A673 (cell line): ENCODE measurements at regions not wholly inside any gene's neighbourhood (a gene's known extent, or its start where the extent isn't known, plus 50 kb on each side); places are given as distances from the start of the nearest gene placed in this dataset.

Source experiments
- BruUV-seq: library from RNA; stranded (reverse); fragments of 400-500 nt; replicated peaks from 2 replicates; lab custom pipeline; 2021; lab: Mats Ljungman, UMichigan
- CTCF ChIA-PET: fragments of 300-600 bp; sonication (Branson Sonifier 250); formaldehyde crosslinking; loops from one replicate; lab custom pipeline; 2022; ENCODE audit warnings: antibody characterized with exemption; lab: Charles Lee
- POLR2A ChIA-PET: fragments of 300-600 bp; sonication (Branson Sonifier 250); formaldehyde crosslinking; loops from one replicate; lab custom pipeline; 2022; ENCODE audit warnings: antibody characterized with exemption; ENCODE audit not compliant: low non-redundant PET; lab: Charles Lee
- DNase-seq: peaks from one replicate; pipeline ENCODE4 v3.0.0-alpha.2; 2015; ENCODE audit warnings: low spot score
- H3K27ac ChIP-seq: fragments of 200-600 bp; sonication (generic); 2 replicates; pipeline ENCODE4 v1.5.1; 2016; ENCODE audit warnings: mixed run types, low read depth, mild to moderate bottlenecking, mixed read lengths, antibody characterized with exemption, low read length; ENCODE audit not compliant: poor library complexity, severe bottlenecking
- H3K27me3 ChIP-seq: fragments of 200-600 bp; sonication (generic); replicated peaks from 2 replicates; pipeline ENCODE4 v1.6.1; 2017; ENCODE audit warnings: mixed run types, low read depth, mild to moderate bottlenecking, mixed read lengths, antibody characterized with exemption, low read length; ENCODE audit not compliant: insufficient read depth, poor library complexity
- H3K36me3 ChIP-seq: fragments of 200-600 bp; sonication (generic); 2 replicates; pipeline ENCODE4 v1.6.1; 2016; ENCODE audit warnings: mixed run types, mild to moderate bottlenecking, mixed read lengths, antibody characterized with exemption, low read length; ENCODE audit not compliant: insufficient read depth, poor library complexity, severe bottlenecking
- H3K4me1 ChIP-seq: fragments of 200-600 bp; sonication (generic); 2 replicates; pipeline ENCODE4 v1.6.1; 2017; ENCODE audit warnings: mixed run types, mild to moderate bottlenecking, mixed read lengths, antibody characterized with exemption, low read length; ENCODE audit not compliant: insufficient read depth, poor library complexity, severe bottlenecking
- H3K4me3 ChIP-seq: fragments of 200-600 bp; sonication (generic); 2 replicates; pipeline ENCODE4 v1.5.1; 2016; ENCODE audit warnings: low read depth, mixed run types, mild to moderate bottlenecking, mixed read lengths, low read length; ENCODE audit not compliant: poor library complexity, severe bottlenecking
- H3K9me3 ChIP-seq: fragments of 200-600 bp; sonication (generic); 2 replicates; pipeline ENCODE4 v1.6.1; 2016; ENCODE audit warnings: mixed run types, low read depth, mild to moderate bottlenecking, mixed read lengths, antibody characterized with exemption, low read length; ENCODE audit not compliant: poor library complexity, severe bottlenecking
- CTCF ChIP-seq: fragments of 300-800, 200-600 bp; sonication (generic); conservative IDR thresholded peaks from 2 replicates; pipeline ENCODE4 v1.5.1; 2017; ENCODE audit warnings: low read depth, mild to moderate bottlenecking, antibody characterized with exemption, low read length, moderate library complexity, mixed read lengths
- EZH2 ChIP-seq: fragments of 200-600 bp; sonication (generic); IDR thresholded peaks from 2 replicates; pipeline ENCODE4 v1.6.1; 2017; ENCODE audit warnings: borderline replicate concordance, low read depth, mild to moderate bottlenecking, mixed read lengths, antibody characterized with exemption, low read length; ENCODE audit not compliant: poor library complexity, severe bottlenecking
- intact Hi-C: fragments of 100-400 bp; cut with micrococcal nuclease; formaldehyde crosslinking; loops from one replicate; pipeline ENCODE4 v1.10.0; 2022; ENCODE audit not compliant: unreplicated experiment

DNA sequence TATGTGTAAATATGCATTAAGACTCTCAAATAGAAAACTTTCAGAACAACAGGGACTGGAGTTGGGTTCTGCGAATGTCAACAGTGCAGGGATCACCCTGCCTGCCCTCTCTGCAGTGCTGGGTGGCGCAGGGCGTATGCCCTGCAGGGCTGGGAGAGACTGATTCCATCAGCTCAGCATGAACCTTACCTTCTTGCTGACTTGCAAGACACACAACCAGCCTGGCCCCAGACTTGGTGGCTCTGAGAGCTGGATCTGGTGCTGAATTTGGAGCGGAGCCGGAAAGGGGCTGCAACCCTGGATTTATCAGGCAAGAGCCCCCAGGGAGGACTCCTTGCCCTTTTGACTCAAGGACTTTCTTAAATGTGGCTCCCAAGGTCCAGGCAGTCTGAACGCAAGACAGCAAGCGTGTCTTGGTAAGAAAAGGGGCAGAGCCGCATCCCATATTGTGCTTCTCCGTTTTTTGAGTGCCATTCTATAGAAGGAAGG lies 376.0 kb upstream of the IRX2 start:
- POLR2A ChIA-PET: no interaction called here
- CTCF ChIA-PET: no interaction called here
- H3K27ac ChIP-seq: no peak overlapping the region

GRCh38 chr5:3126639-3127038 lies 375.2 kb upstream of the IRX2 start:
- intact Hi-C loops: no loop called here
- DNase-seq: no peak
- POLR2A ChIA-PET: no interaction called here

More for the DNA sequence above, 376.0 kb upstream of the IRX2 start:
- no peaks in the 10 kb centered on the region for H3K4me1 ChIP-seq
- no TSS peak for BruUV-seq
- no peaks in the 10 kb centered on the region for H3K36me3 ChIP-seq
- peaks cover 44% of the 10 kb centered on the region for H3K9me3 ChIP-seq
- H3K4me3 ChIP-seq: no peak overlapping the region
- no peaks in the 10 kb centered on the region for H3K27me3 ChIP-seq
- intact Hi-C loops: no loop called here
- no peak for TF ChIP-seq CTCF
- no peak for TF ChIP-seq EZH2
- DNase-seq: no peak

DNA sequence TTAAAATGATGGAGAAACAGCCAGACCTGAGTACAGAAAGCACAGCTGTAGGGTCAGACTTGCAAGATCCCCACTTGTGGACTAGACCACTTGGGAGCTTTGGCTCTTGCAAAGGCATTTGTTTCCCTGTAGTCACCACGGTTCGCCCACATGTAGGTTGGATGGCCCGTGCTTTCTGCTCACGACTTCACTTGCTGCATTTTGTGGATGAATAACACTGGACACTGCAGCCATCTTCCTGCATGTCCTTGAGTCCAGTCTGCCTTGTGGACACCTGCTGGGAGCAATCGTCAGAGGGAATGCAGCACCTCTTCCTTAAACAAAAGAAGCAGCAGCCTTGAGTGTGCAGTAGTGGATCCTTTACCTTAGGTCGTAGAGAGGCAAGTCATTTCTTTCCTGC lies 372.9 kb upstream of the IRX2 start:
- Histone ChIP-seq H3K4me3 (no peak overlapping the region), H3K27ac (no peak overlapping the region), H3K36me3 (no peaks in the 10 kb centered on the region), H3K27me3 (no peaks in the 10 kb centered on the region), H3K9me3 (peaks cover 49% of the 10 kb centered on the region), H3K4me1 (no peaks in the 10 kb centered on the region)
- DNase-seq: no peak
- intact Hi-C loops: no loop called here
- no TSS peak for BruUV-seq
- POLR2A ChIA-PET: no interaction called here
- TF ChIP-seq EZH2 (no peak), CTCF (no peak)
- CTCF ChIA-PET: no interaction called here

More at GRCh38 chr5:3126639-3127038, 375.2 kb upstream of the IRX2 start:
- Histone ChIP-seq H3K36me3 (no peaks in the 10 kb centered on the region), H3K4me1 (no peaks in the 10 kb centered on the region), H3K9me3 (peaks cover 41% of the 10 kb centered on the region), H3K27me3 (no peaks in the 10 kb centered on the region), H3K27ac (no peak overlapping the region), H3K4me3 (no peak overlapping the region)
- TF ChIP-seq EZH2 (no peak), CTCF (no peak)
- CTCF ChIA-PET: no interaction called here
- BruUV-seq: no TSS peak
